ENCODE measurements at regions not wholly inside any gene's neighbourhood (a gene's known extent, or its start where the extent isn't known, plus 50 kb on each side); places are given as distances from the start of the nearest gene placed in this dataset.

DNA sequence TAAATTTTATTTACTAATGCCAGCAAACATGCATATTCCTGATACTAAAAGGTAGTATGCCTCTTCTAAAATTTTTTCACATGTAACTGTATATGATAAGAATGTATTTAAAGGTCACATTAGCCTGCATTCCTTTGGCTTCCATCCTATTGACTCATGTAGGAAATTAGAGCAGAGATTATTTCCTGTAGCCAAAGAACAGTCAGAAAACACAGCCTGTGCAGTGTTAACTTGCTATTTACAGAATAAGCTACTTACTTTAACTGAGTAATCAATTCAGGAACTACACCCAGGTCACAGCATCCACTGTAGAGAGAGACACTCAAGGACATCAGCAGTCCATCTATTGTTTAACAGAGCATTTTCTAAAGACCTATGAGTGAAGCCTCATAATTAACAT, 154.5 kb upstream of the ADGRL4 start:
- TF ChIP-seq, protein P1, sequence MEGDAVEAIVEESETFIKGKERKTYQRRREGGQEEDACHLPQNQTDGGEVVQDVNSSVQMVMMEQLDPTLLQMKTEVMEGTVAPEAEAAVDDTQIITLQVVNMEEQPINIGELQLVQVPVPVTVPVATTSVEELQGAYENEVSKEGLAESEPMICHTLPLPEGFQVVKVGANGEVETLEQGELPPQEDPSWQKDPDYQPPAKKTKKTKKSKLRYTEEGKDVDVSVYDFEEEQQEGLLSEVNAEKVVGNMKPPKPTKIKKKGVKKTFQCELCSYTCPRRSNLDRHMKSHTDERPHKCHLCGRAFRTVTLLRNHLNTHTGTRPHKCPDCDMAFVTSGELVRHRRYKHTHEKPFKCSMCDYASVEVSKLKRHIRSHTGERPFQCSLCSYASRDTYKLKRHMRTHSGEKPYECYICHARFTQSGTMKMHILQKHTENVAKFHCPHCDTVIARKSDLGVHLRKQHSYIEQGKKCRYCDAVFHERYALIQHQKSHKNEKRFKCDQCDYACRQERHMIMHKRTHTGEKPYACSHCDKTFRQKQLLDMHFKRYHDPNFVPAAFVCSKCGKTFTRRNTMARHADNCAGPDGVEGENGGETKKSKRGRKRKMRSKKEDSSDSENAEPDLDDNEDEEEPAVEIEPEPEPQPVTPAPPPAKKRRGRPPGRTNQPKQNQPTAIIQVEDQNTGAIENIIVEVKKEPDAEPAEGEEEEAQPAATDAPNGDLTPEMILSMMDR (conservative IDR thresholded peaks at IDR 0.05; ENCODE audit: low read length) = no peak
- TF ChIP-seq EZH2phosphoT487 (IDR thresholded peaks at IDR 0.05; ENCODE audit: borderline replicate concordance, low read depth, low read length) = no peak
